GM19351 (cell line): ENCODE measurements at regions not wholly inside any gene's neighbourhood (a gene's known extent, or its start where the extent isn't known, plus 50 kb on each side); places are given as distances from the start of the nearest gene placed in this dataset.

Experiments used
- ATAC-seq: cut with Tn5 transposase; IDR thresholded peaks from one replicate; pipeline ENCODE4 v1.9.1; 2021; ENCODE audit warnings: mild to moderate bottlenecking, moderate library complexity; ENCODE audit not compliant: unreplicated experiment

- ATAC-seq: no peak
Observed at GRCh38 chr20:24039196-24039595, 50.6 kb upstream of the GGTLC1 start.
